ENCODE measurements at regions not wholly inside any gene's neighbourhood (a gene's known extent, or its start where the extent isn't known, plus 50 kb on each side); places are given as distances from the start of the nearest gene placed in this dataset.
"Not testable (repeated sequence)": the region's sequence is repeated elsewhere in the genome, so short reads cannot be mapped to it uniquely, and the experiment has no call there.

DNA sequence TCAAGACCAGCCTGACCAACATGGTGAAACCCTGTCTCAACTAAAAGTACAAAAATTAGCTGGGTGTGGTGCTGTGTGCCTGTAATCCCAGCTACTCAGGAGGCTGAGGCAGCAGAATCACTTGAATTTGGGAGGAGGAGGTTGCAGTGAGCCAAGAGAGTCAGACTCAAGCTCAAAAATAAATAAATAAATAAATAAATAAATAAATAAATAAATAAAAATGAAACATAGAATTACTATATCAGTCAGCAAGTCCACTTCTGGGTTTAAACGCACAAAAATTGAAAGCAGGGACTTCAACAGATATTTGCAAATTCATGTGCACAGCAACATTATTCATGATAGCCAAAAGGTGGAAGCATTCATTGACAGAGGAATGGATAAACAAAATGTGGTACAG is 875.2 kb upstream of the ALG10B start:
- DNase-seq = not testable (repeated sequence)

DNA sequence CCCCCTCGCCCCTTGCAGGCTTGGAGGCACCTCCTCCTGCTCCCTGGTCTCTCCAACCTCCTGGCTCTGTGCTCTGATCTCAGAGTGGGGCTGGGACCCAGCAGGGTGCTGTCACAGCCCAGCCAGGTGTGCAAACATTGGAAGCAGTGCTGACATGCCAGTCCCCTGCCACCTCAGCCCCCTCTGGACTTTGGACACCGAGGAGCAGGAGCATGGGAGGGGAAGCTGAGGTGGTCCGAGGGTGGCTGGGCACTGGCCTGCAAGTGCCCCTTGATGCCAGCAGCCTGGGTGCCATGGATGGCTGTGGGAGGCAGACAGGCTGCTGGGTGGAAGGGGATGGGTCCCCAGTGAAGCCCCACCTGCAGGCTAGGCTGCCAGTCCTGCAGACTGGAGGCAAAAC is 860.9 kb upstream of the ALG10B start:
- DNase-seq = not testable (repeated sequence)

DNA sequence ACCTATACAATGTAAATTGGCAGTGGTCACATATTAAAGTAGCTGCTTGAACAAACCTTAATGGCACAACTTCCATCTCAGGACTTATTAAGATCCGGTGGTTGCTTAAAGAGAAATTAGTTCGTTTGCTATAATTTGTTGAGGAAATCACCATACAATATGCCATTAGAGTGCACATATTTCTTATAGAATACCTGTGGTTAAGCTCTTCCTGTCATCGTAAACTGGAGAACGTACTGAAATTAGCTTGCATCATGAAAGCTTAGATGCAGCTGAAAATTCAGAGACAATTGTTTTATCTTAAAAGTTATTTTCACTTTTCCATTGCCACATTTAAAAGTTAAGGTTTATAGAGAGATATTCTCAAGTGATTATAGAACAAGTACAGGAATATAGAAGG is 818.6 kb upstream of the ALG10B start:
- not testable (repeated sequence) for DNase-seq

DNA sequence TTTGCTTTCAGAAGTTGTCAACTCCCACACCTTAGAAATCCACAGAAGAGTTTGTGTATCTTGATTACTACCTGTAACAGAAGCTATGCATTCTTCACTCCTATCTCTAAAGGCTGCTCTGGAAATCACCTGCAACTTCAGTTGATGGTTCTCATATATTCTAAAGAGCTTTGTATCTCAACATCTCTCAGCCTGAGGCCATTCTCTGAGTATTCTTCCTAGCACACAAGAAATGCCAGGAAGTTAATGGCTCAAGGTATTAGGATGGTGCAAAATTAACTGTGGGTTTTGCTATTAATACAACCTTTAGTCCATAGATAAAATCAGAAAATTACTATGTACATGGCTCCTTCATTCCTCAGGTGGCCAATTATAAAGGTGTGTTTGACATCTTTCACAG is 806.3 kb upstream of the ALG10B start:
- not testable (repeated sequence) for DNase-seq

DNA sequence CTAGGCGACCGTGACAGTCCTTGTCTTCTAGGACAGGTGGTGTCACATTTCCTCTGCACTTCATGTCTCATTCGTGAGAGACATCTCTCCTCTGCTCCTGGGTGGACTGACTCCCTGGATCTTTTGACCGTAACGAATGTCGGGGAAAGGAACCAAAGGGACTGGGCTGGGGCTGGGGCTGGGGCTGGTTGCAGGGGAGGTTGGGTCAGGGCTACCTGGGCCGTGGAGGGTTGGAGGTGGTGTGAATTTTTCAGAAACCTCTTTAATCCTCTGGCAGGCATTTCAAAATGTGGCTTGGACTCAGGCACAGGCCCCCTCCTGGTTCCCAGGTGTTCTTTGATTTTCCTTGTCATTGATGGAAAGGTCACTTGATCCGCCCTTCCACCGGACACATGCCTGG is 776.0 kb upstream of the ALG10B start:
- not testable (repeated sequence) for DNase-seq

DNA sequence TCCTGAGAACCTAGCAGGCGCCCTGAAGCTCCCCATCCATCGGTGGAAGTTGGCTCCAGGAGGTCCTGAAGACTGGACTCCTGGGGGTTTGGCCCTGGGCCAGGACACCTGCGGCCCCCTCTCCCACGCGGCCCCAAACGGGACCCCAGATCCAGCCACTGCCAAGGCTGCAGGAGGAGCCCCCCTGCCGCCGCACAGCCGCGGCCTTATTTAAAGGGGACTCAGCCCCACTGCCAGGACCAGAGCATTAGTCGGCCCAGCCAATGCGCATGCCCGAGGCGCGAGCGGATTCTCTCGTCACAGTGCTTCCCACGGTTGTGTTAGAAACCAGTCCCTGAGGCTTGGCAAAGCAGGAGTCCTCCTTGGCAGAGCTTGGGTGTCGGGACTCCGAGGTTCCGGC is 775.2 kb upstream of the ALG10B start:
- DNase-seq = no peak

DNA sequence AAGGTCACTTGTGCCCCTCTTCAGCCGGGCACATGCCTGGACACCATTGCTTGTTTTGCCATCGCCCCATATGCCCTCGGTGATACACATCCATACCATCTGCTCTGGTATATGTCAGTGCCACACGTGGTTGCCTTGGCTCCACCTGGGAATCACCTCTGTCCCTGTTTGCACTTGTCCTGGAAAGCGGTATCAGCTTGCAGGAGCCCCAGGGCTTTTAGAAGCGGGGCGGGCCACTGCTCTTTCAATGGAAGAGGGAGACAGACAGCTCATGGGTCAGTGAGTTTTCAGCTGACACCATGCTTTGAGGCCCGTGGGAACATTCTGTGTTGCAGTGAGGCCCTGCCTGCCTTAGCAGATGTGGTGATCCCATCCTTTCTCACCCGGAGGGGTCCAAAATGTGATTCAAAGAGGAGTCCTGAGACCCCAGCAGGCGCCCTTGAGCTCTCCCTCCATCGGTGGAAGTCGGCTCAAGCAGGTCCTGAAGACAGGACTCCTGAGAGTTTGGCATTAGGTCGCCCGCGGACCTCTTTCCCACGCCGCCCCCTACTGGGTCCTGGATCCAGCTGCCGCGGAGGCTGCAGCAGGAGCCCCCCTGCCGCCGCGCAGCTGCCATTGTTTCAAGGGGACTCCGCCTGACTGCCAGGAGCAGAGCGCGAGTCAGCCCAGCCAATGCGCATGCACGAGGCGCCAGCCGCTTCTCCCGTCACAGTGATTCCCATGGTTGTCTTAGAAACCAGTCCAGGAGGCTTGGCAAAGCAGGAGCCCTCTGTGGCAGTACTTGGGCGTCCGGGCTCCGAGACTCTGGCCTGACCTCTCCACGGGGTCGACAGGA is 773.2 kb upstream of the ALG10B start:
- peak; percentile 85 for DNase-seq

DNA sequence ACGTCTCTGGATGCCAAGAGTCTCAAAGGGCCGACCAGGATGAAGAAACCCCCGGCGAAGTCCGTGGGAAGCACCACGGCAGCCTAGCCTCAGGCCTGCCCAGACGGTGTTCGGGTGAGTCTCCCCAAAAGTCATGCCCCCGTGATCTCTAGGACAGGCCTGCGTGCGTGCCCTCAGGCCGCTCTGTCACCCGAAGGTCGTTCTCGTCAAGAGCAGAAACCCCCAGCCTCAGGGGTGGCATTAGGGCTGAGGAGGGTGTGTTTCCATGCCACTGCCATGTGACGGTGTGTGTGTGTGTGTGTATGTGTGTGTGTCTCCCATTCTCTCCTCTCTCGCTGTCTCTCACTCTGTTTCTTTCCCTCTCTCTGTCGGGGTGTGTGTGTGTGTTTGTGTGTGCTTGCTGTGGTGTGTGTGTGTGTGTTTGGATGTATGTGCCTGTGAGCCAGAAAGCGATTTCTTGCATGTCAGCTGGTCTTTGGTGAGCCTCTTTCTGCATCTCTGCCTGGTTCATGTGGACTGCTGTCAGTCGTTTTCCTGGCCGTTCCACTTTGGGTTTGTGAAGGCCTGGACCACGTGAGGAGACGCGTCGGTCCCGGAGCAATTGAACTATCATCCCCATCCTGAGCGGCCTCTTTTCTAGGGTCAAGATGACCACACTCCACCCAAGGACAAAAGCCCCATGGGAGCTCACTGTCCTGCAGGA is 772.5 kb upstream of the ALG10B start:
- DNase-seq = no peak

DNA sequence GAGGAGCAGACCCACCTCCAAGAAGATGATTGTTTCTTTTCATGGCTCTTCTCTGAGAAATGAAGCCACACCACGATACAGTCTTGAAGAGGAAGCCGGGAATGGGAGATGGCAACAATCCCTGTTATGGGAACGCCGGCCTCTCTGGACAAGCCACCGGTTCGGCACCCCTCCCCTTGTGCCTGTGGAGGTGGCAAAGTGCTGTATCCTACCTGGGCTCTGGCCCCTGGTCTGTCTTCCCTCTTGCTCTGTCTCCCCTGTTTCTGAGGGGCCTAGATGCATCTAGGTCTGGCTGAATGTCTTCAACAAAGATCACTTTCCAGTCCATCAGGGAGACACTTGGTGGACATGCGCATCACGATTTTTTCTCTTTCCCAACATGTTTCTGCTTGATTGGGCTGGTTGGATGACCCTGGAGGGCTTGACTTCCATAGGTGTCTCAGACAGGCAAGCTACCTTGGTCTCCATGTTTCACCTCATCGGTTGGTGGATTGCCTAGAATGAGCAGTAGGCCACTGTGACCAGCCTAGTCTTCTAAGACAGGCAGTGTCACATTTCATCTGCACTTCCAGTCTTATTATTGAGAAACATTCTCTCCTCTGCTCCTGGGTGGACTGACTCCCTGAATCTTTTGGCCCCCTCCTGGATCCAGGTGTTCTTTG is 771.8 kb upstream of the ALG10B start:
- DNase-seq = not testable (repeated sequence)

DNA sequence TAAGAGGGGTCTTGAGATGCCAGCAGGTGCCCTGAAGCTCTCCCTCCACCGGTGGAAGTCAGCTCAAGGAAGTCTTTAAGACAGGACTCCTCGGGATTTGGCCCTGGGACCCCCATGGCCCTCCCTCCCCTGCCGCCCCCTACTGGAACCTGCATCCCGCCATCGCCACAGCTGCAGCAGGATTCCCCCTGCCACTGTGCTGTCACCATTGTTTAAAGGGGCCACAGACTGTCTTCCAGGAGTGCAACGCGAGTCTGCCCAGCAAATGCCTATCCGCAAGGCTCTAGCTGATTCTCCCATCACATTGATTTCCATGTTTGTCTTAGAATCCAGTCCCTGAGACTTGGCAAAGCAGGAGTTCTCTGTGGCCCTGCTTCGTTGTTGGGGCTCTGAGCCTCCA is 770.8 kb upstream of the ALG10B start:
- no peak for DNase-seq

DNA sequence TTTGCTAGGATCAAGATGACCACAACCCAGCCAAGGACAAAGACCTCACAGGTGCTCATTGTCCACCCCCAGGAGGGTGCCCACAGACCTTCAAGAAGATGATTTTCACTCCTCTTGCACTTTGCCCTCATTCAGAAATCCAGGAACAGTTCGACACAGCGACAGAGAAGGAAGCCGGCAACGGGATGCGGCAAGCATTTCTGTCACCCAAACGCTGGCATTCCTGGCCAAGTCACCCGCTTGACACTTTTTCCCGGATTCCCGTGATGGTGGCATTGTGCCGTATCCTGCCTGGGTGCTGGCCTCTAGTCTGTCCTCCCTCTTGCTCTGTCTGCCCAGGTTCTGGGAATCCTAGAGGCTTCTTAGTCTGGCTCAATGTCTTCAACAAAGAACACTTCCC is 770.4 kb upstream of the ALG10B start:
- DNase-seq = no peak

DNA sequence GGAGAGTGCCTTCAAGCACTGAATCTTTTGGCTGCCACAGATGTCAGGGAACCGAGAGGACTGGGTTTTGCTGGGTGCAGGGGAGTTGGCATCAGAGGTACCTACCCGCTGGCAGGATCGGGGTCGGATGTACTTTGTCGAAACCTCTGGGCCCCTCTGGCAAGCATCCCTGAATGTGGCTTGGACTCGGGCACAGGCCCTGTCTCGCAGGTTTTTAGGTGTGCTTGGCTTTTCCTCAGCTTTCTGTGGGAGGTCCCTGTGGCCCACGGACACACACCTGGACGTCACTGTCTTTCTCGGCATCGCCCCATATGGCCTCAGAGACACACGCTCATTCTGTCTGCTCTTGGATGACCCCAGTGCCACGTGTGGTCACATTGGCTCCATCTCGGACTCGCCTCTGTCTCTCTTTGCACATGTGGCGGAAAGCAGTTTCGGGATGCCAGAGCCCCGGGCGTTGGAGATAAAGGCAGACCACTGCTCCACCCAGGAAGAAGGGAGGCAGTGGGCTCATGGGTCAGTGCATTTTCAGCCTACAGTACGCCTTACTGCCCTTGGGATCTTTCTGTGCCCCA is 769.6 kb upstream of the ALG10B start:
- DNase-seq = no peak

DNA sequence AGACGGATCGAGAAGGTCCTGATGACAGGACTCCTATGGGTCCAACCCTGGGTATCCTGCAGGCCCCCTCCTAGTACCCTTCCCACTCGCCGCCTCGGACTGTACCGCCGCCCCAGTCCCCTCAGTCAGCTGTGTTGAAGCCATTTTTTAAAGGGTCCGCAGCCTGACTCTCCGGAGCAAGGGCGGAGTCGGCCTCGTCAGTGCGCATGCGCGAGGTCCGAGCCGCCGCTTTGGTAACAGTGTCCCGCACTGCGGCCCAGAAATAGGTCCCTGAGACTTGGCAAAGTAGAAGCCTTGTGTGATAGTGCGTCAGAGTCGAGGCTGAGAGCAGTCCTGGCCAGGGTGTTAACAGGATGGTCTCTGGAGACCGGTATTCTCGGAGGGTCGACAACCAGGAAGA is 769.0 kb upstream of the ALG10B start:
- DNase-seq = no peak

DNA sequence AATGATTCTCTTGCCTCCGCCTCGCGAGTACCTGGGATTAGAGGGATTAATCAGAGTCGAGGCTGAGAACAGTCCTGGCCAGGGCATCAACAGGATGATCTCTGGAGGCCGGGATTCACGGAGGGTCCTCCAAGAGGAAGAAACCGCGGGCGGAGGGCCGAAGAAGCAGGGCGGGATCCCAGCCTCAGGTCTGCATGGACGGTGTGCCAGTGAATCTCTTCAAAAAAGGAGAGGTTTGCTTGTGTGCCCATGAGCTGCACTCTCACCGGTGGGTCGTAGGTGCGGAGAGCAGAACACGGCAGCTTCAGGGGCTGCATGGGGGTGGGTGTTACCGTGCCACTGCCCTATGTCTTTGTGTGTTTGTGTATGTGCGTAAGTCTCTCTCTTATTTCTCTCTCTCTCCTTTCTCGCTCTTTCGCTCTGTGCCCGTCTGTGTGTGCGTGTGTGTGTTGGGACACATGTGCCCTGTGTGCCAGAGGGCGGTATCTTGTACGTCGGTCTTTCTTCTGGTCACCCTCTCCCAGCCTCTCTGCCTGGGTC is 768.2 kb upstream of the ALG10B start:
- DNase-seq = no peak

DNA sequence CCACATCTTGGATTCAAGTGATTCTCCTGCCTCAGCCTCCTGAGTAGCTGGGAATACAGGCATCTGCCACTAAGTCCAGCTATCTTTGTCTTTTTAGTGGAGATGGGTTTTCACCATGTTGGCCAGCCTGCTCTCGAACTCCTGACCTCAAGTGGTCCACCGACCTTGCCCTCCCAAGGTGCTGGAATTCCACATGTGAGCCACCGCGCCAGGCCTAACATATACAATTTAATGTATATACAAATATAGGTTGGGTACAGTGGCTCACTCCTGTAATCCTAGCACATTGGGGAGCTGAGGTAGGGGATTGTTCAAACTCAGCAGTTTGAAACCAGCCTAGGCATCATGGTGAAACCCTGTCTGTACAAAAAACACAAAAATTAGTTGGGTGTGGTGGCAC is 759.6 kb upstream of the ALG10B start:
- not testable (repeated sequence) for DNase-seq

DNA sequence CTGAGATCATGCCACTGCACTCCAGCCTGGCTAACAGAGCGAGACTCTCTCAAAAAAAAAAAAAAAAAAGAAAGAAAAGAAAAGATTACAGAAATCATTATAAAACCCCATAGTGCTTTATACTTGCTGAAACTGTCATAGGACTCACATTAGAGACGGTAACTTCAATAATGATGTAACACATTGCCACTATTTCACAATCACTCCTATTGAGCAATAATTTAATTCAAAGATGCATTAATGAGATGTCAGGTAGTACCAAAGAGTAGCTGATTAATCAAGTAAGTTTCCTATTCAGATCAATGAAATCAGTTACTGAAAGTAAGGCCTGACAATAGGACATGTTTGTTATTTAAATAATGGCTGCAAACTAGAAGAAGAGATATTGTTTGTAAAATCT is 751.5 kb upstream of the ALG10B start:
- DNase-seq = no peak

DNA sequence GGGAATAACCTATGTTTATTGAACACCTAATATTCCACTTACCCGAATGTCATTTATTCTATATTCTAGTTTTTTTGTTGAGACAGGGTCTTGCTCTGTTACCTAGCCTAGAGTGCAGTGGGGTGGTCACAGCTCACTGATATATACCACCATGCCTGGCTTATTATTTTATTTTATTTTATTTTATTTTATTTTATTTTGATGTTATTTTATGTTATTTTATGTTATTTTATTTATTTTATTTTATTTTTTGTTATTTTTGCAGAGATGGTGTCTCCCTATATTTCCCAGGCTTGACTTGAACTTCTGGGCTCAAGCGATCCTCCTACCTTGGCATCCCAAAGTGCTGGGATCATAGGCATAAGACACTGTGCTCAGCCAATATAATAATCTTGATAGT is 746.0 kb upstream of the ALG10B start:
- DNase-seq = not testable (repeated sequence)
